K562 (cell line): ENCODE measurements at regions not wholly inside any gene's neighbourhood (a gene's known extent, or its start where the extent isn't known, plus 50 kb on each side); places are given as distances from the start of the nearest gene placed in this dataset.

ENCODE experiments used
- ATAC-seq: fragments of 200-7000 bp; cut with Tn5 transposase; 3 replicates; pipeline ENCODE4 v1.9.1; 2020; ENCODE audit warnings: moderate library complexity
- BruUV-seq: library from RNA; stranded (reverse); fragments of 400-500 nt; replicated peaks from 2 replicates; lab custom pipeline; 2021; lab: Mats Ljungman, UMichigan
- CTCF ChIA-PET: fragments of 300-600 bp; formaldehyde crosslinking; extraction: SDS; loops from one replicate; lab custom pipeline; 2021; ENCODE audit warnings: low intra/inter-chr PET ratio; lab: Yijun Ruan, JAX
- POLR2A ChIA-PET: fragments of 300-600, 350-650 bp; sonication (Branson Sonifier 250); formaldehyde crosslinking; extraction: SDS; loops from one replicate; lab custom pipeline; 2021; ENCODE audit warnings: antibody characterized with exemption, inconsistent platforms; lab: Yijun Ruan, JAX
- DNase-seq, 4 experiments: peaks; one replicate each; pipeline versions ENCODE4 v3.0.0 to v3.0.0-alpha.2; 2011 to 2018; ENCODE audit warnings: low spot score in 3 of 4, mixed read lengths in 3 of 4; ENCODE audit errors: extremely low read depth in 1 of 4
- FAIRE-seq: peaks from 2 replicates; lab custom pipeline; 2011; peaks lifted over from hg19 to GRCh38; lab: Jason Lieb, UNC
- H2AFZ ChIP-seq: 2 replicates; pipeline ENCODE4 v1.6.0; 2011; ENCODE audit warnings: low read depth, low read length, control low read depth, inconsistent platforms
- H3K27ac ChIP-seq: fragments of 200-600 bp; 3 replicates; pipeline ENCODE4 v1.8.0; 2011; ENCODE audit warnings: low read depth, mild to moderate bottlenecking, control low read depth, inconsistent platforms, low read length, moderate library complexity, mixed read lengths; ENCODE audit errors: extremely low read depth
- H3K27me3 ChIP-seq, 2 experiments: fragments of 300-600 bp in 1 of 2; 2 replicates in 1 of 2; 3 replicates in 1 of 2; pipeline versions ENCODE4 v1.6.0 to v1.8.0; 2011; ENCODE audit warnings: inconsistent platforms in 2 of 2, low read length in 2 of 2, mild to moderate bottlenecking in 1 of 2, mixed read lengths in 1 of 2, moderate library complexity in 1 of 2; ENCODE audit not compliant: control insufficient read depth in 2 of 2, insufficient read depth in 2 of 2
- H3K36me3 ChIP-seq: fragments of 300-600 bp; 3 replicates; pipeline ENCODE4 v1.8.0; 2011; ENCODE audit warnings: mild to moderate bottlenecking, low read length, inconsistent platforms; ENCODE audit not compliant: control insufficient read depth, insufficient read depth
- H3K4me1 ChIP-seq, 2 experiments: fragments of 200-600 bp in 1 of 2; replicated peaks in 1 of 2; 2 replicates in 1 of 2; 3 replicates in 1 of 2; pipeline versions ENCODE4 v1.5.1 to v1.8.0; 2011; ENCODE audit warnings: inconsistent platforms in 2 of 2, low read length in 2 of 2, mild to moderate bottlenecking in 1 of 2, mixed read lengths in 1 of 2, moderate library complexity in 1 of 2; ENCODE audit not compliant: control insufficient read depth in 2 of 2, insufficient read depth in 2 of 2
- H3K4me2 ChIP-seq: 2 replicates; pipeline ENCODE4 v1.6.1; 2011; ENCODE audit warnings: low read length, control low read depth, inconsistent platforms, mixed read lengths; ENCODE audit not compliant: insufficient read depth
- H3K4me3 ChIP-seq: fragments of 200-600 bp; sonication (generic), shearing (Covaris generic); 2 replicates; pipeline ENCODE4 v1.5.1; 2016; ENCODE audit warnings: control low read depth, inconsistent platforms
- H3K79me2 ChIP-seq: fragments of 200-600 bp; 3 replicates; pipeline ENCODE4 v1.8.0; 2011; ENCODE audit warnings: low read length, inconsistent platforms; ENCODE audit not compliant: control insufficient read depth, insufficient read depth
- H3K9ac ChIP-seq, 2 experiments: 2 replicates each; pipeline versions ENCODE4 v1.6.0 to v1.6.1; 2011; ENCODE audit warnings: low read depth in 2 of 2, low read length in 2 of 2, control low read depth in 1 of 2, inconsistent platforms in 1 of 2, mild to moderate bottlenecking in 1 of 2, mixed read lengths in 1 of 2; ENCODE audit not compliant: insufficient read depth in 1 of 2
- H3K9me1 ChIP-seq: one replicate; pipeline ENCODE4 v1.6.0; 2011; ENCODE audit warnings: inconsistent platforms, mild to moderate bottlenecking, low read length, moderate library complexity; ENCODE audit not compliant: control insufficient read depth, insufficient read depth
- H3K9me3 ChIP-seq: replicated peaks from 2 replicates; pipeline ENCODE4 v1.5.1; 2011; ENCODE audit warnings: low read depth, low read length, inconsistent platforms; ENCODE audit not compliant: control insufficient read depth, insufficient read depth
- H4K20me1 ChIP-seq: replicated peaks from 2 replicates; pipeline ENCODE4 v1.6.1; 2011; ENCODE audit warnings: low read length, inconsistent platforms, mixed read lengths; ENCODE audit not compliant: control insufficient read depth, insufficient read depth
- CBX3 ChIP-seq, 2 experiments: IDR thresholded peaks; 1 replicate in 1 of 2; 2 replicates in 1 of 2; pipeline ENCODE4 v1.6.1; 2012; ENCODE audit warnings: inconsistent platforms in 2 of 2, low read length in 2 of 2, borderline replicate concordance in 1 of 2, control low read depth in 1 of 2
- CREB1 ChIP-seq, 2 experiments: sonication (generic) in 1 of 2; formaldehyde crosslinking in 1 of 2; IDR thresholded peaks; 2 replicates each; pipeline versions ENCODE4 v1.6.1 to v1.8.0; 2012 to 2022; ENCODE audit warnings: inconsistent platforms in 1 of 2, mild to moderate bottlenecking in 1 of 2, missing genetic modification reagents in 1 of 2, moderate library complexity in 1 of 2
- CREM ChIP-seq: IDR thresholded peaks from 2 replicates; pipeline ENCODE4 v1.6.1; 2014; ENCODE audit warnings: antibody characterized with exemption, low read depth
- ELF4 ChIP-seq: fragments of 450-650 bp; formaldehyde crosslinking; IDR thresholded peaks from 2 replicates; pipeline ENCODE4 v1.4.0; 2022; ENCODE audit warnings: missing genetic modification characterization
- ETV5 ChIP-seq: sonication (generic); formaldehyde crosslinking; IDR thresholded peaks from 2 replicates; pipeline ENCODE4 v1.4.0; 2020; ENCODE audit warnings: low read depth, mild to moderate bottlenecking, missing genetic modification reagents
- MXI1 ChIP-seq: IDR thresholded peaks from 2 replicates; pipeline ENCODE4 v1.6.1; 2011; ENCODE audit warnings: low read depth, mild to moderate bottlenecking, improper control_type of control experiment, low read length
- NBN ChIP-seq: fragments of 450-650 bp; IDR thresholded peaks from 2 replicates; pipeline ENCODE4 v1.6.1; 2016; ENCODE audit warnings: low read depth, mild to moderate bottlenecking
- RERE ChIP-seq: sonication (generic); formaldehyde crosslinking; IDR thresholded peaks from 2 replicates; pipeline ENCODE4 v1.8.0; 2023; ENCODE audit warnings: missing genetic modification reagents, mild to moderate bottlenecking, borderline replicate concordance
- SLC30A9 ChIP-seq: fragments of 250-450 bp; sonication (Bioruptor Pico); IDR thresholded peaks from 2 replicates; pipeline ENCODE4 v1.8.0; 2022; ENCODE audit warnings: mild to moderate bottlenecking, moderate library complexity
- SNAPC5 ChIP-seq: fragments of 250-450 bp; sonication (Bioruptor Pico); IDR thresholded peaks from 2 replicates; pipeline ENCODE4 v1.8.0; 2021; ENCODE audit warnings: moderate library complexity, mild to moderate bottlenecking, inconsistent platforms
- TCF15 ChIP-seq: fragments of 250-450 bp; sonication (Bioruptor Pico); IDR thresholded peaks from 2 replicates; pipeline ENCODE4 v1.8.0; 2022; ENCODE audit warnings: moderate library complexity, mild to moderate bottlenecking, inconsistent platforms
- ZNF124 ChIP-seq: sonication (generic); formaldehyde crosslinking; IDR thresholded peaks from 2 replicates; pipeline ENCODE4 v1.8.1; 2022; ENCODE audit warnings: missing genetic modification reagents
- ZNF232 ChIP-seq: sonication (generic); formaldehyde crosslinking; IDR thresholded peaks from 2 replicates; pipeline ENCODE4 v1.8.0; 2022; ENCODE audit warnings: mild to moderate bottlenecking, missing genetic modification reagents
- ZNF274 ChIP-seq: IDR thresholded peaks from 2 replicates; pipeline ENCODE4 v1.6.1; 2011; ENCODE audit warnings: low read depth, mild to moderate bottlenecking, low read length, moderate library complexity, borderline replicate concordance
- ZNF551 ChIP-seq: fragments of 250-450 bp; sonication (Bioruptor Pico); IDR thresholded peaks from 2 replicates; pipeline ENCODE4 v1.5.0; 2021; ENCODE audit warnings: mild to moderate bottlenecking, moderate library complexity
- ZNF639 ChIP-seq, 2 experiments: fragments of 200-800 bp in 1 of 2; sonication (Bioruptor generic) in 1 of 2; sonication (generic) in 1 of 2; formaldehyde crosslinking in 1 of 2; IDR thresholded peaks in 1 of 2; conservative IDR thresholded peaks in 1 of 2; 2 replicates each; pipeline versions ENCODE4 v1.5.0 to v1.6.1; 2016 to 2020; ENCODE audit warnings: missing compliant biosample characterization in 1 of 2, missing genetic modification characterization in 1 of 2, missing genetic modification reagents in 1 of 2
- ZNF707 ChIP-seq: fragments of 250-450 bp; sonication (Bioruptor Pico); conservative IDR thresholded peaks from 2 replicates; pipeline ENCODE4 v1.8.0; 2022; ENCODE audit warnings: inconsistent platforms, mild to moderate bottlenecking, moderate library complexity
- WGBS: fragments of 100-300 bp; shearing (Covaris generic); methylation state at CpG from one replicate; pipeline ENCODE4 v1.1.6; 2016; ENCODE audit warnings: low coverage, mixed read lengths; ENCODE audit not compliant: insufficient coverage; ENCODE audit errors: missing lambda C conversion rate; 5-methylcytosine and 5-hydroxymethylcytosine counted together
- in situ Hi-C: fragments of 300-500 bp; cut with MboI; formaldehyde crosslinking; loops from 4 replicates; pipeline ENCODE4 v1.15.0; 2018; ENCODE audit warnings: inconsistent platforms, mixed read lengths
- intact Hi-C: fragments of 100-400 bp; cut with micrococcal nuclease; formaldehyde crosslinking; loops from 2 replicates; pipeline ENCODE4 v1.14.2; 2022

GRCh38 chr1:209172286-209172685 lies 411.2 kb upstream of the CAMK1G start:
- peaks cover 2% of the 10 kb centered on the region; the same call in 1 of the 2 replicates for H3K9me3 ChIP-seq
- no peaks in the 10 kb centered on the region for H3K4me1 ChIP-seq
- no peaks in the 10 kb centered on the region for H3K9me1 ChIP-seq
- no peak for DNase-seq
- no TSS peak for BruUV-seq
- POLR2A ChIA-PET = no interaction called here
- 1% methylated on average over 4 of the region's 4 CpGs for WGBS
- H4K20me1 ChIP-seq = no peaks in the 10 kb centered on the region
- H3K36me3 ChIP-seq = no peaks in the 10 kb centered on the region
- H3K27ac ChIP-seq = no peak overlapping the region
- H3K4me2 ChIP-seq = no peak overlapping the region
- H3K9ac ChIP-seq = no peak overlapping the region
- FAIRE-seq = no peak
- in situ Hi-C loops = no loop called here
- H2AFZ ChIP-seq = no peak overlapping the region
- H3K4me3 ChIP-seq = no peak overlapping the region
- no peaks in the 10 kb centered on the region for H3K27me3 ChIP-seq
- CTCF ChIA-PET = no interaction called here
- ATAC-seq = no peak
- intact Hi-C loops = no loop called here
- no peaks in the 10 kb centered on the region for H3K79me2 ChIP-seq
- TF ChIP-seq MXI1 (no peak), NBN (no peak), ZNF707 (no peak), CREB1 (IDR thresholded peaks at IDR 0.05) (no peak), CREB1 (CRISPR knock-in tag; IDR thresholded peaks at IDR 0.05) (no peak), CBX3 (IDR thresholded peaks at IDR 0.05; ENCODE audit: borderline replicate concordance in 1 of 2, low read length in 2 of 2) (no peak), SLC30A9 (CRISPR knock-in tag) (no peak), TCF15 (CRISPR knock-in tag) (no peak), SNAPC5 (CRISPR knock-in tag) (no peak), RERE (CRISPR knock-in tag) (no peak), ZNF232 (CRISPR knock-in tag) (no peak), ZNF551 (no peak), CREM (no peak), ZNF639 (CRISPR knock-in tag; conservative IDR thresholded peaks at IDR 0.05 in 1 of 2, IDR thresholded peaks at IDR 0.05 in 1 of 2) (no peak), ETV5 (no peak), ZNF124 (CRISPR knock-in tag) (no peak), ELF4 (CRISPR knock-in tag) (no peak), ZNF274 (no peak)
